GM19238 (cell line): ENCODE measurements at regions not wholly inside any gene's neighbourhood (a gene's known extent, or its start where the extent isn't known, plus 50 kb on each side); places are given as distances from the start of the nearest gene placed in this dataset.

ENCODE experiments used
- DNase-seq: peaks from one replicate; pipeline ENCODE4 v3.0.0; 2011; ENCODE audit warnings: low spot score; ENCODE audit not compliant: insufficient read length

DNA sequence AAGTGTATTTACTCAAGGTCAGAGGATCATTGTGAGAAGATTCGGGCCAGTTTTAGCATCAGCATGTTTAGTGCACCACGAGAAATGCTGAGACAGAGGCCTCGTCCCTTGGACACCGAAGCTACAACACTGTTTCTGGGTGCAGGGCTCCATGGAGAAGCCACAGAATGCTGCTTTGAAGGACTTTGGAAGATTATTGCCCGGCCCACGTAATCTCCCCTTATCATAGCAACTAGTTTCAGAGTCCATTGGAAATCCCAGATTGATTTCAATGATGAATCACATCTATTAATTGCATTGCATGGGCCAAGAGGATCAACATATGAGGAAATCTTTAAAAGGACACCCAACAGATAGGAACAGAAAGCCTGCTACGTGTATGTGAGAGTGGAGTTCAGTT, 156.0 kb downstream of the MAF start:
- DNase-seq = no peak

DNA sequence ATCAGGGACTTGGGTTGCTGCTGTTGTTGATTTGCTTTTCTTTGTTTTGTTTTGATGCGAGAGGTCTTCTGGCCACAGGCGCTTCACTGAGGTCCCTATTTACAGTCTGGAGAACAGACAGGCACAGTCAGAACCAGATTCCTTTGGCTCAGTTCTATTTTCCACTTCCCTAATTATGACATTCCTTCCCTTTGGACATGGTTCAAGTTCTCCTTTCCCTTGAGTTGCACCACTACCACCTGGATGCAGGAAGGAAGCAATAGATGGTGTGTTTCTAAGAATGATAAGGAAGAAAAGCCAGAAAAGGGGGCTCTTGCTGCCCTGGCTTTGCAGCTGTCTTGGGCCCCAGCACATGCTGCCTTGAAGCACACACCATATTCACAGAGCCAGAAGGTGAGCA, 160.6 kb downstream of the MAF start:
- no peak for DNase-seq

DNA sequence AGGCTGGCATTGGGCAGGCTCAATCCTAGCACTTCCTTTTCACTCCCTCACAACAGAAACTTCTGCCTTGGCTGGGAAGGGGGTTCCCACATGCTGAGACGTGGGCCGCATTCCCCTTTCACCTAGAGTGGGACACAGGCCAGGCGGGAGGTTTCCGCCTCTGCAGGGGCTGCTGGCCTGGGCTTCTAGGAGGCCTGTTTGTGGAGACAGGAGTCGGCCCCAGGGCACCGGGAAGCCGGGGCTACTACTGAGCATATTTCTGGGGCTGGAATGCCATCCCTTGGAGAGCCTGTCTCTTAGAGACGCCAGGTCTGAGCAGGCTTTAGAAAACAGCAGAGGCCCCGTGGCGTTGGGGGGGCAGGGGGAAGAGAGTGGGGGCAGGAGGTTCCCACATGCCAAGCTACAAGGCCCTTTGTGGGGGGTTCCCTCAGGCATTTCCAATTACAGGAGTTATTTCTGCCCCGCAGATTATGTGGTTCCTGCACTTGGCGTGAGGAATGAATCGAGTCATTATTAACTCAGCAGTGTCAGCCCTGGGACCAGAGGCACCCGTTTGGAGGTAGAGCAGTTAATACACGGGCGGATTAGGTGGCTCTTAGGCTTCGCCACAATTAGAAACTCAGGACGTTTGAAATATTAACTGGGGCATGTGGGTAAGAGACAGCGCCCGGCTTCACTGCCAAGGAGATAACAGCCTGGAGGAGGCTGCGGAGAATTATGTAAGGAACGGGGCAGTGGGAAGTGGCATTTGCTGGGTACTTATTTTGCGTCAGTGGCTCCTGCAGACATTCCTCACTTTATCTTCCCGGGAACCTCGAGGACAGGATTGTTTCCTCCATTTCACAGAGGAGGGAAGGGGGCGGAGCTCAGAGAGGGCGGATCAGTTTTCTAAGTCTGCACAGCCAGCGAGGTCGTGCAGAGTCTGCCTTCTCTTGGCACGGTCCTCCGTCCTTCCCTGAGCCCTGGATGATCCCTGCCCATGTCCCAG, 162.5 kb downstream of the MAF start:
- no peak for DNase-seq

GRCh38 chr16:79436885-79437284, 163.7 kb downstream of the MAF start:
- no peak for DNase-seq

GRCh38 chr16:79434771-79435170, 165.8 kb downstream of the MAF start:
- DNase-seq = no peak

- DNase-seq = no peak
Measured at GRCh38 chr16:79434092-79434491, 166.4 kb downstream of the MAF start.

GRCh38 chr16:79431923-79432322, 168.6 kb downstream of the MAF start:
- DNase-seq = no peak

DNA sequence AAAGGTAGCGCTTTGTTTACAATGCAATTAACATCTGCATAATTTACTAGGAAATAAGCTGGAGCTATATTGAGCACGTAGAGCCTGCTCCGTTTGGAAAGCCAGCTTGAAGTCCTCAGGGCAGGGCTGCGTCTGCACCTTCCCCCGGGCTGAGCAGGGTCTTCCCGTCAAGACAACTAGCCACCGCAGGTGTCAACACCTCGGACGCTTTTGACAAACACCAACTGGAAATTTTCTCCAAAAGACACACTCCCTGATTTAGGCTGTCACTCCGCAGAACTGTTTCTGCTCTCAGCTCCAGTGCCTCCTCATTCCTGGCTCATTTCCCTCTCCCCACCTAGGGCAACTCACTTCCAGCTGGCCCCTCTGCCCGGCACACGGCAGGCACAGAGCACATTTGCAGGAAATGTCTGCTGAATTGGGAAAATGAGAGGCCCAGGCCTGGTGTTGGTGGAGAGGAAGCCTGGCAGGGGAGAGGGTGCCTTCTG, 170.3 kb downstream of the MAF start:
- DNase-seq = no peak

- no peak for DNase-seq
Measured at GRCh38 chr16:79429381-79430190, 171.0 kb downstream of the MAF start.

- no peak for DNase-seq
Measured at GRCh38 chr16:79426663-79427062, 173.9 kb downstream of the MAF start.

DNA sequence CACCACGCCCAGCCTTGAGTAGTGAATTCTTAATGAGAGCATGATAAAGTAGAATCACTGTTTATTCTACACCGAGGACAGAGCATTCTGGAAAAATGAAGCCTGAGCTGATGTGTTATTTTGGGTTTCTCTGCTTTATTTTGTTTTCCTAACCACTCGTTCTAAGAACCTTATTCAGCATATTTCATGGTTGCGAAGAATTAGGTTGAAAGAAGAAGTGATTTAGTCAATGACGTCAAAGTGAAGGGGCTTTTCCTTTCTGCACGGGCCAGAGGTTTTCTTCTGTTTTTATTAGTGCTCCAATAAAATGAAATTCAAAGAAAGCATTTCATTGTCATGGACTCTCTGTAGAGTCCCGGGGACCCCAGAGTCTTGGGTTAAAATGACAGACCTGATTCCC, 178.5 kb downstream of the MAF start:
- DNase-seq = no peak

- DNase-seq = no peak
Measured at GRCh38 chr16:79421126-79421525, 179.4 kb downstream of the MAF start.

DNA sequence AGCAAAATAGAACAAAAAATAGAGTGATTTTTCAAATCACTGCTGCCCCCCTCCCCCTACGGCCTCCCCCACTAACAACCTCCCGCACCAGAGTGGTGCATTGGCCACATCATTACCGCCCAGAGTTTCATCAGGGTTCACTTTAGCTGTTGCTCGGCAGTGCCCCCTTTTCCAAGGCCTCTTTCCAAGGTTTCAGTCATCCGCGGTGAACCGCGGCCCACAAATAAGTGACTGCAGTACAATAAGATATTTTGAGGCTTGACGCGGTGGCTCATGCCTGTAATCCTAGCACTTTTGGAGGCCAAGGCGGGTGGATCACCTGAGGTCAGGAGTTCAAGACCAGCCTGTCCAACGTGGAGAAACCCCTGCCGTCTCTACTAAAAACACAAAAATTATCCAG, 180.0 kb downstream of the MAF start:
- DNase-seq = no peak

DNA sequence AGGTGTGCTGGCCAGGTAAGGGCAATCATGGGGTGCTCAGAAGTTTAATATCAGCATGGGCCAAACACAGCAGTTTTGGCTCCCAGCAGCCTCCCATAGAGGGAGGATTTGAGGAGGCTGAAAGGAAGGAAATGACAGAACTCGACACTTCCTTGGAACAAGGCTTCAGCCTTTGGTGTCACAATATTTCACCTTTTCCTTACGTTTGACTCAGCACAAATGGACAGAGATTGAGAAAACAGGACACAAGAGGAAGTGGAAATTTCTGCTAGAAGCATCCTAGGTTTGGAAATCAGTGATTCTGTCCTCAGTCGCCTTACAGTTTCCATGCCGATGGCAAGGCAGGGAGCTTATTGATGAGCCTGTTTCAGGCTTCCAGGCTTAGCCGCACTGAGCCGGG, 181.4 kb downstream of the MAF start:
- no peak for DNase-seq

GRCh38 chr16:79417601-79418008, 182.9 kb downstream of the MAF start:
- DNase-seq = no peak

DNA sequence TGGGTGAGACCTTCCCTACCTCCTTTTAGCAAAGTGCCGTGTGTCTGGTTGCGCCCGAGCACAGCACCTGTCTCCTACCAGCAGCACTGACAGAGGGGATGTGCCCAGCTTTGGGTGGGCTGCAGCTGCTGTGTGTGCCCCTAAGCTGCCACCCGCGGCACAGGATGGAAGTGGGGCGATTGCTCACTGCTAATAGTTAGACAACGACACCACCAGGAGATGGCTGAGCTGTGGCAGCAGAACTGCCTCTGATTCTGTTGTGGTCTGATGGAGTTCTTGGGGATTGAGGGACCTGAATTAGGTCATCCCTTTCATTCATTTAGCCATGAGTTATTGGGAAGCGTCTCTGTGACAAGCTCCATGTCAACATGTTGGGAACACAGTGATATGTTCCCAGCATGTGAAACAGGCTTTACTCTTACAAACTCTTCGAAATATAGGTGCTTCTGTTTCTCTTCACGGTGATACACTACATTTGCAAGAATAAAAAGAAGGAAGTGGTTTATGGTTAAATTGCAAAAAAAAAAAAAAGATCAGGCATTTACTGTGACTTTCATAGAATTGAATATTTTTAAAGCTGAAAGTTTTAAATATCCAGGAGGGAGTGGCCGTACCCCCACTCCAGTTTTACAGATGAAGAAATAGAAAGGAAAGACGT, 184.4 kb downstream of the MAF start:
- no peak for DNase-seq

DNA sequence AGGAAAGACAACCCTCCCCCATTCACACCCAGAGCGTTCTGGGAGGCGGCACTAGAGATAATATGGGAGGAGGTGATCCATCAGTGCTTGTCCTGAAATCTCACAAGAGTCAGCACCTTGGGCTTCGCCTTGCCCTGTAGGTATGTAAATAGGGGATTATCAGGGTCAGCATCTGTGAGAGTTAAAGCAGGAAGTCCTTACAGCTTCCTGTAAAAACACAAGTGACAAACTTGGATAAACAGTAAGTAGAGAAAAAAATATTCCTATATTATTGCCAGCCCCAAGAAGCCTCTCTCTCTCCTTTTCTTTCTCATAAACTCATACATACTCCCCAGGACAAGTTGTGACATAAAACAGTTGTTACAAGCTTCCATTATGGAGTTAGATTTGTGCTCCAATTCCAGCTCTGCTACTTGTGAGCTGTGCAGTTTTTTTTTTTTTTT, 187.7 kb downstream of the MAF start:
- DNase-seq = no peak

GRCh38 chr16:79411805-79412204, 188.7 kb downstream of the MAF start:
- DNase-seq = no peak

GRCh38 chr16:79411357-79411756, 189.2 kb downstream of the MAF start:
- no peak for DNase-seq

GRCh38 chr16:79409978-79410377, 190.6 kb downstream of the MAF start:
- DNase-seq = no peak

DNA sequence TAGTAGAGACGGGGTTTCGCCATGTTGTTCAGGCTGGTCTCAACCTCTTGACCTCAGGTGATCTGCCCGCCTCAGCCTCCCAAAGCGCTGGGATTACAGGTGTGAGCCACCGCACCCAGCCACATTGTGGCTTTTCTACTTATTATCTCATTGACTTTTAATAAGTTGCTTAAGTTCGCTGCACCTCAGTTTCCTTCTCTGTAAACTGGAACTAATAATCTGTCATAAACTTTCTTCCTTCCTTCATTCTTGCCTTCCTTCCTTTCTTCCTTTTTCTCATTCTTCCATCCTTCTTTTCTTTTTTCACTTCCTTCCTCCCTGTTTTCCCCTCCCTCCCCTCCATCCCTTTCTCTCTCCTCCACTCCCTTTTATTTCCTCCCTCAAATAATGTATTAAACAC, 192.2 kb downstream of the MAF start:
- no peak for DNase-seq
